Stomach (tissue), 8 donors: ENCODE measurements at regions not wholly inside any gene's neighbourhood (a gene's known extent, or its start where the extent isn't known, plus 50 kb on each side); places are given as distances from the start of the nearest gene placed in this dataset.

Experiments
- DNase-seq, 2 donors: peaks; one replicate each; pipeline versions ENCODE4 v3.0.0 to v3.0.0-alpha.2; 2013 to 2019
- H3K27ac ChIP-seq, 5 donors: fragments of 200-600 bp in 4 of 5; sonication (generic) in 4 of 5; one replicate each; pipeline ENCODE4 v1.5.1; 2013 to 2019; ENCODE audit warnings: mild to moderate bottlenecking in 1 of 5, moderate library complexity in 1 of 5
- H3K27me3 ChIP-seq, 3 donors: fragments of 200-600 bp; sonication (generic); one replicate each; pipeline ENCODE4 v1.5.1; 2017 to 2019; ENCODE audit warnings: mixed run types in 1 of 3
- H3K36me3 ChIP-seq, 4 donors: fragments of 200-600 bp; sonication (generic); 1 replicate in 3 of 4; 2 replicates in 1 of 4; pipeline ENCODE4 v1.5.1; 2016 to 2019
- H3K4me1 ChIP-seq, 4 donors: fragments of 200-600 bp; sonication (generic); one replicate each; pipeline ENCODE4 v1.5.1; 2016 to 2019
- H3K4me3 ChIP-seq, 4 donors: fragments of 200-600 bp; sonication (generic) in 3 of 4; one replicate each; pipeline ENCODE4 v1.5.1; 2016 to 2019; ENCODE audit warnings: mild to moderate bottlenecking in 1 of 4
- H3K9me3 ChIP-seq, 4 donors: fragments of 200-600 bp; sonication (generic); one replicate each; pipeline ENCODE4 v1.5.1; 2016 to 2019
- EP300 ChIP-seq: sonication (generic); formaldehyde crosslinking; IDR thresholded peaks from one replicate; pipeline ENCODE4 v1.6.1; 2017; ENCODE audit warnings: antibody characterized with exemption
- POLR2A ChIP-seq, 4 donors: fragments of 450-650 bp; IDR thresholded peaks; one replicate each; pipeline ENCODE4 v1.6.1; 2016; ENCODE audit warnings: antibody characterized with exemption in 4 of 4, control low read depth in 2 of 4, mild to moderate bottlenecking in 1 of 4, moderate library complexity in 1 of 4
- POLR2AphosphoS5 ChIP-seq, 3 donors: sonication (generic); formaldehyde crosslinking; IDR thresholded peaks; one replicate each; pipeline ENCODE4 v1.6.1; 2016; ENCODE audit warnings: antibody characterized with exemption in 3 of 3
- WGBS, 5 donors: extraction: QIAGEN DNeasy Blood & Tissue Kit in 3 of 5; methylation state at CpG; one replicate each; pipeline versions ENCODE4 v1.1.5 to v1.1.7; 2013 to 2018; 5-methylcytosine and 5-hydroxymethylcytosine counted together
- intact Hi-C: fragments of 100-400 bp; cut with DNase I; formaldehyde crosslinking; loops from one replicate; pipeline ENCODE4 v1.15.1; 2023; ENCODE audit warnings: low total_unique reads
- TF ChIP-seq, protein P1 (sequence below), 7 experiments: fragments of 450-650 bp in 4 of 7; fragments of 200-600 bp in 3 of 7; sonication (generic) in 3 of 7; IDR thresholded peaks; one replicate each; pipeline ENCODE4 v1.5.1; 2016 to 2019; ENCODE audit warnings: antibody characterized with exemption in 7 of 7, control low read depth in 2 of 7, mild to moderate bottlenecking in 1 of 7
- donor health status: healthy with polysubstance abuse.
- donor health status: Bipolar disorder and iron deficiency.
- donor health status: healthy.

GRCh38 chr5:40171971-40172370 lies 507.7 kb upstream of the PTGER4 start:
- no peaks in the 10 kb centered on the region for H3K27me3 ChIP-seq
- H3K9me3 ChIP-seq, result peaks cover 0 to 15% (median 6%) of the 10 kb centered on the region in 4 donors
- intact Hi-C loops, result no loop called here
- no peak for TF ChIP-seq POLR2AphosphoS5 (IDR thresholded peaks at IDR 0.05)
- no peak for TF ChIP-seq EP300
- no peak for TF ChIP-seq POLR2A (IDR thresholded peaks at IDR 0.05)
- TF ChIP-seq, protein P1, sequence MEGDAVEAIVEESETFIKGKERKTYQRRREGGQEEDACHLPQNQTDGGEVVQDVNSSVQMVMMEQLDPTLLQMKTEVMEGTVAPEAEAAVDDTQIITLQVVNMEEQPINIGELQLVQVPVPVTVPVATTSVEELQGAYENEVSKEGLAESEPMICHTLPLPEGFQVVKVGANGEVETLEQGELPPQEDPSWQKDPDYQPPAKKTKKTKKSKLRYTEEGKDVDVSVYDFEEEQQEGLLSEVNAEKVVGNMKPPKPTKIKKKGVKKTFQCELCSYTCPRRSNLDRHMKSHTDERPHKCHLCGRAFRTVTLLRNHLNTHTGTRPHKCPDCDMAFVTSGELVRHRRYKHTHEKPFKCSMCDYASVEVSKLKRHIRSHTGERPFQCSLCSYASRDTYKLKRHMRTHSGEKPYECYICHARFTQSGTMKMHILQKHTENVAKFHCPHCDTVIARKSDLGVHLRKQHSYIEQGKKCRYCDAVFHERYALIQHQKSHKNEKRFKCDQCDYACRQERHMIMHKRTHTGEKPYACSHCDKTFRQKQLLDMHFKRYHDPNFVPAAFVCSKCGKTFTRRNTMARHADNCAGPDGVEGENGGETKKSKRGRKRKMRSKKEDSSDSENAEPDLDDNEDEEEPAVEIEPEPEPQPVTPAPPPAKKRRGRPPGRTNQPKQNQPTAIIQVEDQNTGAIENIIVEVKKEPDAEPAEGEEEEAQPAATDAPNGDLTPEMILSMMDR (IDR thresholded peaks at IDR 0.05), result no peak
- H3K27ac ChIP-seq, result no peak overlapping the region
- no peaks in the 10 kb centered on the region for H3K4me1 ChIP-seq
- DNase-seq, result no peak
- H3K36me3 ChIP-seq, result no peaks in the 10 kb centered on the region
- H3K4me3 ChIP-seq, result no peak overlapping the region
- 67 to 92% (median 90%) methylated on average over 2 of the region's 2 CpGs for WGBS, 5 donors

DNA sequence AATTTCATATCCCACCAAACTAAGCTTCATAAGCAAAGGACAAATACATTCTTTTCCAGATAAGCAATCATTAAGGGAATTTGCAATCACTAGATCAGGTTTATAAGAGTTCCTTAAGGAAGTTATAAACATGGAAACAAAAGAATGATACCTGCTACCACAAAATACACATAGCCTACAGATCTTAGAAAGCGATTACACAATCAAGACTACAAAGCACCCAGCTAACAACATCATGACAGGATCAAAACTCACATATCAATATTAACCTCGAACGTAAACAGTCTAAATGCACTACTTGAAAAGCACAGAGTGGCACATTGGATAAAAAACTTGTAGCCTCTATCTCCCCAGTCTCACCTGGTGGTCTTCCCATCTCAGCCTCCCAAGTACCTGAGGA lies 512.4 kb upstream of the PTGER4 start:
- Histone ChIP-seq H3K4me3 (no peak overlapping the region), H3K36me3 (no peaks in the 10 kb centered on the region), H3K27me3 (no peaks in the 10 kb centered on the region), H3K4me1 (no peaks in the 10 kb centered on the region), H3K27ac (no peak overlapping the region), H3K9me3 (peaks cover 0 to 9% (median 3%) of the 10 kb centered on the region in 4 donors)
- WGBS, 5 donors, result 91 to 93% (median 92%) methylated on average over 3 of the region's 3 CpGs
- intact Hi-C loops, result no loop called here
- TF ChIP-seq POLR2A (IDR thresholded peaks at IDR 0.05) (no peak), EP300 (no peak), POLR2AphosphoS5 (IDR thresholded peaks at IDR 0.05) (no peak)
- TF ChIP-seq, protein P1 (IDR thresholded peaks at IDR 0.05), result no peak
- DNase-seq, result no peak

- no peak for DNase-seq
- intact Hi-C loops, result no loop called here
- no peak for TF ChIP-seq POLR2AphosphoS5 (IDR thresholded peaks at IDR 0.05)
- TF ChIP-seq, protein P1 (IDR thresholded peaks at IDR 0.05), result no peak
- TF ChIP-seq POLR2A (IDR thresholded peaks at IDR 0.05), result no peak
- no peak for TF ChIP-seq EP300
- no peaks in the 10 kb centered on the region for H3K27me3 ChIP-seq
- no peak overlapping the region for H3K4me3 ChIP-seq
- peaks cover 0 to 9% (median 3%) of the 10 kb centered on the region in 4 donors for H3K9me3 ChIP-seq
- WGBS, 5 donors, result 72 to 87% (median 85%) methylated on average over 1 of the region's 1 CpG
- H3K36me3 ChIP-seq, result no peaks in the 10 kb centered on the region
- no peaks in the 10 kb centered on the region for H3K4me1 ChIP-seq
- H3K27ac ChIP-seq, result no peak overlapping the region
Measured at GRCh38 chr5:40166802-40167201, 512.9 kb upstream of the PTGER4 start.

- intact Hi-C loops, result no loop called here
- DNase-seq, result peak in 1 of 2 donors; percentile 7
- Histone ChIP-seq H3K4me1 (no peaks in the 10 kb centered on the region), H3K27me3 (no peaks in the 10 kb centered on the region), H3K4me3 (no peak overlapping the region), H3K36me3 (no peaks in the 10 kb centered on the region), H3K27ac (no peak overlapping the region), H3K9me3 (peaks cover 0 to 9% (median 3%) of the 10 kb centered on the region in 4 donors)
- 69 to 92% (median 75%) methylated on average over 7 of the region's 7 CpGs for WGBS, 5 donors
- TF ChIP-seq, protein P1 (IDR thresholded peaks at IDR 0.05), result no peak
- TF ChIP-seq POLR2AphosphoS5 (IDR thresholded peaks at IDR 0.05), result no peak
- no peak for TF ChIP-seq POLR2A (IDR thresholded peaks at IDR 0.05)
- no peak for TF ChIP-seq EP300
Measured at GRCh38 chr5:40165789-40166728, 513.7 kb upstream of the PTGER4 start.
